IMR-90 (cell line): ENCODE measurements at regions not wholly inside any gene's neighbourhood (a gene's known extent, or its start where the extent isn't known, plus 50 kb on each side); places are given as distances from the start of the nearest gene placed in this dataset.

Experiments
- MAFK ChIP-seq: IDR thresholded peaks from 2 replicates; pipeline ENCODE4 v1.6.1; 2012; ENCODE audit warnings: low read depth, low read length, improper control_type of control experiment
- MAZ ChIP-seq: IDR thresholded peaks from 2 replicates; pipeline ENCODE4 v1.6.1; 2012; ENCODE audit warnings: low read depth, mild to moderate bottlenecking, low read length, improper control_type of control experiment, moderate library complexity, borderline replicate concordance
- MXI1 ChIP-seq: IDR thresholded peaks from 2 replicates; pipeline ENCODE4 v1.6.1; 2012; ENCODE audit warnings: low read depth, mild to moderate bottlenecking, low read length, moderate library complexity, borderline replicate concordance
- POLR2A ChIP-seq: IDR thresholded peaks from 2 replicates; pipeline ENCODE4 v1.6.1; 2012; ENCODE audit warnings: mild to moderate bottlenecking, low read depth, low read length
- SMC3 ChIP-seq: fragments of 150-350 bp; IDR thresholded peaks from 2 replicates; pipeline ENCODE4 v1.6.1; 2016; ENCODE audit warnings: low read depth, mild to moderate bottlenecking, antibody characterized with exemption, low read length, moderate library complexity
- TF ChIP-seq, protein P1 (sequence below): conservative IDR thresholded peaks from 2 replicates; pipeline ENCODE4 v1.5.1; 2012; ENCODE audit warnings: mild to moderate bottlenecking, low read depth, low read length, improper control_type of control experiment

DNA sequence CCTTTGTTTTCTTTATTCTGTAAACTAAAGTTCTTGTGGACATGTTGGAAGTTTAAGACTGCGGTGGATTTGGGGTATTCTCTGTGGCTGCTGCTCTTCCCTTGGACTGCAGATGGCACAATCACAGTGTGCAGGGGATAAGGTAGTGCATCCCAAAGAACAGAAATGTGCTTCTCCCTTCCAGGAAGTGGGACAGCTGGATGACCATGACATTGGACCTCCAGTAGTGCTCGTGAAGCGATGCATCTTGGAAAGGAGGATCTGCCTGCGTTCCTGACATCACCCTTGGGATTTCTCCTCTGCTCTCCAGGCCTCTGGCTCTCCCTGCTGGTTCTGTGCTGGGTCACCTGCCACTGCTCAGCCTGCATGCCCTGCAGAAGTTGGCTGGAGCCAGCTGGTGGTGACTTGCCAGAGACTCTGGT is 109.9 kb downstream of the SLC4A3 start:
- TF ChIP-seq, protein P1, sequence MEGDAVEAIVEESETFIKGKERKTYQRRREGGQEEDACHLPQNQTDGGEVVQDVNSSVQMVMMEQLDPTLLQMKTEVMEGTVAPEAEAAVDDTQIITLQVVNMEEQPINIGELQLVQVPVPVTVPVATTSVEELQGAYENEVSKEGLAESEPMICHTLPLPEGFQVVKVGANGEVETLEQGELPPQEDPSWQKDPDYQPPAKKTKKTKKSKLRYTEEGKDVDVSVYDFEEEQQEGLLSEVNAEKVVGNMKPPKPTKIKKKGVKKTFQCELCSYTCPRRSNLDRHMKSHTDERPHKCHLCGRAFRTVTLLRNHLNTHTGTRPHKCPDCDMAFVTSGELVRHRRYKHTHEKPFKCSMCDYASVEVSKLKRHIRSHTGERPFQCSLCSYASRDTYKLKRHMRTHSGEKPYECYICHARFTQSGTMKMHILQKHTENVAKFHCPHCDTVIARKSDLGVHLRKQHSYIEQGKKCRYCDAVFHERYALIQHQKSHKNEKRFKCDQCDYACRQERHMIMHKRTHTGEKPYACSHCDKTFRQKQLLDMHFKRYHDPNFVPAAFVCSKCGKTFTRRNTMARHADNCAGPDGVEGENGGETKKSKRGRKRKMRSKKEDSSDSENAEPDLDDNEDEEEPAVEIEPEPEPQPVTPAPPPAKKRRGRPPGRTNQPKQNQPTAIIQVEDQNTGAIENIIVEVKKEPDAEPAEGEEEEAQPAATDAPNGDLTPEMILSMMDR, result peak; percentile 62
- TF ChIP-seq POLR2A (no peak), SMC3 (peak; percentile 56), MAZ (no peak), MAFK (no peak), MXI1 (no peak)
